ENCODE measurements at regions not wholly inside any gene's neighbourhood (a gene's known extent, or its start where the extent isn't known, plus 50 kb on each side); places are given as distances from the start of the nearest gene placed in this dataset.

DNA sequence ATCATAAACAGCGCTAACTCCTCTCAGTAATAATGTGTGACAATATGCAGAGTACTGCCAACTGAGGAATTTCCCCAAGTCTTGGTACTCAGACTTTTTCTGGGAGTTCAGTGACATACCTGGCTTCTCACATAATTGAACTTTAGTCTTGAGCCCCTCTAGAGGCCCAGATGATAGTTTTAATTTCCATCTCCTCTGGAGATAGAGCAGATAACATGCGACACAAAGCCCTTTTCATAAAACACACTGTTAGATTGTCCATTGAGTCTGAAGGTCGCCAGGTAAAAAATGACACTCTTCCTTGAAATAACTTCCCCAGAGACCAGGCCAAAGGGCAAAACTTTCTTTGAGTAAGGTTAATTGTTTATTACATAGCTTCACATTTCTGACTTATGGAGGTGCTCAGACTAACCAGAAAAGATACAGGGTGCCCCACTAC is 476.0 kb downstream of the RASEF start:
- H3K4me1 Mint-ChIP-seq: no peaks in the 10 kb centered on the region; a peak in 1 of 4 replicates

More for the DNA sequence above, 476.0 kb downstream of the RASEF start:
- Histone ChIP-seq H3K4me2 (ENCODE audit: insufficient read depth, insufficient read length, low read length) (no peak overlapping the region), H4K91ac (ENCODE audit: insufficient read length, low read depth, low read length) (no peak overlapping the region), H3K9ac (ENCODE audit: extremely low read depth, insufficient read length, low read length) (no peak overlapping the region), H2AFZ (ENCODE audit: low read length) (no peak overlapping the region), H4K20me1 (ENCODE audit: control insufficient read depth, insufficient read depth, insufficient read length) (no peaks in the 10 kb centered on the region), H3K9me3 (ENCODE audit: control insufficient read depth, low read depth, low read length) (no peaks in the 10 kb centered on the region), H4K8ac (replicated peaks; ENCODE audit: insufficient read length, low read depth, low read length) (no peak overlapping the region), H3K18ac (ENCODE audit: insufficient read length, low read depth, low read length) (no peak overlapping the region), H3K4ac (ENCODE audit: low read depth, low read length) (no peak overlapping the region), H2BK15ac (ENCODE audit: low read depth, low read length) (no peak overlapping the region), H3T11ph (ENCODE audit: low read length) (no peak overlapping the region), H3K79me1 (ENCODE audit: insufficient read depth, low read depth, low read length, poor library complexity, severe bottlenecking) (no peaks in the 10 kb centered on the region), H2AK5ac (ENCODE audit: insufficient read length, low read length) (no peak overlapping the region), H3K23me2 (ENCODE audit: insufficient read length, low read depth, low read length, poor library complexity, severe bottlenecking) (no peaks in the 10 kb centered on the region), H2BK120ac (ENCODE audit: low read depth, low read length, poor library complexity, severe bottlenecking) (no peak overlapping the region), H2BK20ac (ENCODE audit: low read depth, low read length, poor library complexity, severe bottlenecking) (no peak overlapping the region), H2BK5ac (ENCODE audit: insufficient read length, low read length) (no peak overlapping the region), H3K27me3 (ENCODE audit: insufficient read depth, low read length) (no peaks in the 10 kb centered on the region), H3K4me1 (ENCODE audit: insufficient read depth, low read length) (no peaks in the 10 kb centered on the region), H3K14ac (ENCODE audit: insufficient read depth, low read length) (no peak overlapping the region), H3K23ac (ENCODE audit: insufficient read length, low read depth, low read length) (no peak overlapping the region), H3K79me2 (ENCODE audit: insufficient read depth, low read length) (no peaks in the 10 kb centered on the region), H2BK12ac (ENCODE audit: insufficient read length, low read depth, low read length) (no peak overlapping the region), H3K56ac (ENCODE audit: insufficient read length, low read depth, low read length) (no peak overlapping the region), H3K27ac (ENCODE audit: insufficient read length, low read depth, low read length) (no peak overlapping the region), H4K5ac (ENCODE audit: insufficient read length, low read depth, low read length) (no peak overlapping the region)
- no CpG with 5 or more reads among the region's 3 CpGs for WGBS (ENCODE audit: extremely low coverage, insufficient read length, low lambda C conversion rate)
- no peaks in the 10 kb centered on the region for H3K9me3 Mint-ChIP-seq
- H3K36me3 Mint-ChIP-seq (ENCODE audit: insufficient read depth in 1 of 3, low read depth in 3 of 3): no peaks in the 10 kb centered on the region
- DNase-seq: no peak
- H3K27ac Mint-ChIP-seq: no peak overlapping the region
- no peaks in the 10 kb centered on the region for H3K27me3 Mint-ChIP-seq (ENCODE audit: low read depth)
- TF ChIP-seq, protein P1, sequence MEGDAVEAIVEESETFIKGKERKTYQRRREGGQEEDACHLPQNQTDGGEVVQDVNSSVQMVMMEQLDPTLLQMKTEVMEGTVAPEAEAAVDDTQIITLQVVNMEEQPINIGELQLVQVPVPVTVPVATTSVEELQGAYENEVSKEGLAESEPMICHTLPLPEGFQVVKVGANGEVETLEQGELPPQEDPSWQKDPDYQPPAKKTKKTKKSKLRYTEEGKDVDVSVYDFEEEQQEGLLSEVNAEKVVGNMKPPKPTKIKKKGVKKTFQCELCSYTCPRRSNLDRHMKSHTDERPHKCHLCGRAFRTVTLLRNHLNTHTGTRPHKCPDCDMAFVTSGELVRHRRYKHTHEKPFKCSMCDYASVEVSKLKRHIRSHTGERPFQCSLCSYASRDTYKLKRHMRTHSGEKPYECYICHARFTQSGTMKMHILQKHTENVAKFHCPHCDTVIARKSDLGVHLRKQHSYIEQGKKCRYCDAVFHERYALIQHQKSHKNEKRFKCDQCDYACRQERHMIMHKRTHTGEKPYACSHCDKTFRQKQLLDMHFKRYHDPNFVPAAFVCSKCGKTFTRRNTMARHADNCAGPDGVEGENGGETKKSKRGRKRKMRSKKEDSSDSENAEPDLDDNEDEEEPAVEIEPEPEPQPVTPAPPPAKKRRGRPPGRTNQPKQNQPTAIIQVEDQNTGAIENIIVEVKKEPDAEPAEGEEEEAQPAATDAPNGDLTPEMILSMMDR (conservative IDR thresholded peaks at IDR 0.05): no peak
- H3K4me3 Mint-ChIP-seq: no peak overlapping the region
